MM.1S (cell line): ENCODE measurements at regions not wholly inside any gene's neighbourhood (a gene's known extent, or its start where the extent isn't known, plus 50 kb on each side); places are given as distances from the start of the nearest gene placed in this dataset.
"Not testable (repeated sequence)": the region's sequence is repeated elsewhere in the genome, so short reads cannot be mapped to it uniquely, and the experiment has no call there.

Experiments
- CTCF ChIP-seq: fragments of 300-600 bp; sonication (generic); IDR thresholded peaks from 2 replicates; pipeline ENCODE4 v1.5.1; 2016; ENCODE audit warnings: antibody characterized with exemption, low read length, mixed read lengths
- EZH2 ChIP-seq: fragments of 300-600 bp; sonication (generic); optimal IDR thresholded peaks from 2 replicates; pipeline ENCODE3; 2017; ENCODE audit warnings: low read depth, mild to moderate bottlenecking, antibody characterized with exemption, low read length, mixed read lengths

GRCh38 chr2:91499431-91500050 lies 2808.1 kb downstream of the RPIA start:
- not testable (repeated sequence) for TF ChIP-seq CTCF, EZH2
